ENCODE measurements at regions not wholly inside any gene's neighbourhood (a gene's known extent, or its start where the extent isn't known, plus 50 kb on each side); places are given as distances from the start of the nearest gene placed in this dataset.
"Not testable (repeated sequence)": the region's sequence is repeated elsewhere in the genome, so short reads cannot be mapped to it uniquely, and the experiment has no call there.

GRCh38 chrX:63466690-63467089 is 115.6 kb upstream of the SPIN4 start:
- no peak for DNase-seq (ENCODE audit: low spot score)

DNA sequence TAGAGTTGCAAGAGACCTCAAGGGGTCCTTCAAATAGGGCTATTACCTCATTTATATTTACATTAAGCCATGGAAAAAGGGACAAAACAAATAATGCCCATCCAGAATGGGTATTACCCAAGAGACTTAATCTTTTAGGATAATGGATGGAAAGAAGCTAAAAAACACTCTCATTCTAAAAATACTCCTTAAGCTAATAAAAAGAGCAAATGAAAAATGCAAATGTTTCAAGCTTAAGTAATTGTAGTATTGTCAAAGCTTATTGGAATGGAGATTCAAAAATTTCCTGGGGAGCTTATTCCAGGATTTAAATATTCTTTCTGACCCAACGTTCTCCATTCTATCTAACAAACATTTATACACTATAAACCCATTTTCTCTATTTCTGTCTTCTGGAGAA is 107.8 kb upstream of the SPIN4 start:
- no peak for DNase-seq (ENCODE audit: low spot score)

DNA sequence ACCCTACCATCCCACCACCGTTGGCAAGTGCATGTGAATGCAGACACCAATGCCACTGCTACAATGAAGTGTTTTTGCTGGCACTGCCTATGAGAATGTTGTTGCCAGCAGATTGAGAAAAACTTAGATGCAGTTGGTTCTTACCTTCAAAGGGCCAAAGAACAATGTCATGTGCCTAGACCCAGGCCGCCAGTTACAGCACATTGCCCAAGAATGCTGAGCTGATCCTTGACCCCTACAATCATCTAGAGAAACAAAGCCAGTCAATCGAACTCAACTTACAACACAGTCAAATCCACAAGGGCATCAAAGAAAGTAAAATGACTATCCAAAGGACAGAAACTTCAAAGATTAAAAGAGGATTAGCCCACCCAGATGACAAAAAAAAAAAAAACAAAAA is 102.4 kb upstream of the SPIN4 start:
- no peak for DNase-seq (ENCODE audit: low spot score)

- no peak for DNase-seq (ENCODE audit: low spot score)
Observed at GRCh38 chrX:63441717-63442116, 90.6 kb upstream of the SPIN4 start.

DNA sequence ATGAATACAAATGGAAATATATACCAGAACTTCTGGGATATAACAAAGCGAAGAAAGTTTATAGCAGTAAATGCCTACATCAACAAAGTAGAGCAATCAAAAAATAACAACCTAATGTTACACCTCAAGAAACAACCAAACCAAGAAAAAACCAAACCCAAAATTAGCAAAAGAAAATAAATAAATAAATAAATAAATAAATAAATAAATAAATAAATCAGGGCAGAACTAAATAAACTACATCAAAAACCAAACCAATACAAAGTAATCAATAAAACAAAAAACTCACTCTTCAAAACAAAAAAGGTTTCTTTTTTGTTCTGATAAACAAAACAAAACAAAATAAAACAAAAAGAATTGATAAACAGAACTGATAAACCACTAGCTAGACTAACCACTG is 88.4 kb upstream of the SPIN4 start:
- DNase-seq (ENCODE audit: low spot score) = no peak

DNA sequence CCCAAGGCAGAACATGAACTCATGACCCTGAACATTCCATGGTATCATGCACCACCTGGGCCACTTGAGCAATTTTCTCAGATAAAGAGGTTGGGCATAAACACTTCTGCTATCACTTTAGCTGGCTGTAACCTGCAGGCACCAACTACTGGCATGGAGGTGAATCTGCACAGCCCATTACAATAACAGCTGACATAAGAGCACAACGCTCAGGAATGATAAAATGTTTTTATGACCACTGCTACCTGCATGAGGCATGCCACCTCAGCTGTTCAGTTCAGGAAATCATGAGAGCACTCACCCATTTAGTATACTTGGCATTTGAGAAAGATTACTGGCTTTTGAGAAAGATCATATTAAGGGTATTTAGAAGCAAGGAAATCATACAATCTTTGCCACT is 85.7 kb upstream of the SPIN4 start:
- DNase-seq (ENCODE audit: low spot score) = no peak

GRCh38 chrX:63434665-63435064 is 83.5 kb upstream of the SPIN4 start:
- no peak for DNase-seq (ENCODE audit: low spot score)

DNA sequence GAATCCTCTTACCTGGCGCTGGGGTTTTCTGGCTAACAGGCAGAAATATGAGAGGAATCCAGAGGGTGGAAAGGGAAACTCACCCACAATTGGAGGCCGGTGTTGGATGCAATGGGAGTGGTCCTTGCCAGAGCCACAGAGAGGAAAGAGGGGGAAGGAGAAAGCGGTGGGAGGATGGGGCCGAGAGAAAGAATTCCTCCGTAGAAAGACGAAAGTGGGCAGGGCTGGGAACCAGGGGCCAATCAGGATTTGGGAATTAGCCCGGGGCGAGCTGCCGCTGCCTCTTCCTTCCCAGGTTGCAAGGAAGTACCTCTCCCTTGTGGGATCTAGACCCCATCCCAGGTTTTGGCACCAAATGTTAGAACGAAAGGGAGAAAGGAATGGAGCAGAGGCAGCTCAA is 83.1 kb upstream of the SPIN4 start:
- no peak for DNase-seq (ENCODE audit: low spot score)

- DNase-seq (ENCODE audit: low spot score) = no peak
Observed at GRCh38 chrX:63430026-63430425, 78.9 kb upstream of the SPIN4 start.

GRCh38 chrX:63428348-63428747 is 77.2 kb upstream of the SPIN4 start:
- no peak for DNase-seq (ENCODE audit: low spot score)

DNA sequence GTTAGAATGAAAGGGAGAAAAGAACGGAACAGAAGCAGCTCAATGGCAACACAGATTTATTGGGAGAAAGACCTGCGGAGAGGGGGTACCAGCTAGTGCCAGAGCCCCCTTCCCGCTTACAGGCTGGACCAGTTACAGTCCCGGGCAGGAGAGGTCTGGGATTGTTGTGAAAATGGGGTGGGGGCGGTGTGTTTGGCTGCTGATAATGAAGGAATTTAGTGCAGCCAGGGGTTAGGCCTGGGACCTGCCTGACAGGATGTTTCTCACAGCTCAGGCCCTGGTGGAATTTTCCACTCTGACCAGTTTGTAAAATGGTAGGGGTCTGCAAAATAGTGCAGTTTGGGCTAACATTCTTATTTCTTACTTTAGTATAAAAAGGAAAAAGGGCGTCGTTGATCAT is 75.4 kb upstream of the SPIN4 start:
- DNase-seq (ENCODE audit: low spot score) = no peak

- DNase-seq (ENCODE audit: low spot score) = no peak
Observed at GRCh38 chrX:63424063-63424462, 72.9 kb upstream of the SPIN4 start.

DNA sequence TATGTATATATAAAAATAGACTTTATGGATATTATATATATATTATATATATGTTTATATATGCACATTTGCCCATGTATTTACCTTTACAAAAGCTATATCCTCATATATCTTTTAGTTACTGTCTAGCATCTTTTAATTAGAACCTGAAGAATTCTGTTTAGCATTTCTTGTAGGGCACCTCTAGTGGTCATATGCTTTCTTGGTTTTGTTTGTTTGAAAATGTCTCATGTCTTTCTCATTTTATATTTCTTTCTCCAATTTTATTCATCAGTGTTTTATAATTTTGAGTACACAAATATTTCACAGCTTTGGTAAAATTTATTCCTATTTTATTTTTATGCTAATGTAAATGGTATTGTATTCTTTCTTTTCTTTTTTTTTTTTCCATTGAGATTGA is 70.3 kb upstream of the SPIN4 start:
- DNase-seq (ENCODE audit: low spot score) = no peak

DNA sequence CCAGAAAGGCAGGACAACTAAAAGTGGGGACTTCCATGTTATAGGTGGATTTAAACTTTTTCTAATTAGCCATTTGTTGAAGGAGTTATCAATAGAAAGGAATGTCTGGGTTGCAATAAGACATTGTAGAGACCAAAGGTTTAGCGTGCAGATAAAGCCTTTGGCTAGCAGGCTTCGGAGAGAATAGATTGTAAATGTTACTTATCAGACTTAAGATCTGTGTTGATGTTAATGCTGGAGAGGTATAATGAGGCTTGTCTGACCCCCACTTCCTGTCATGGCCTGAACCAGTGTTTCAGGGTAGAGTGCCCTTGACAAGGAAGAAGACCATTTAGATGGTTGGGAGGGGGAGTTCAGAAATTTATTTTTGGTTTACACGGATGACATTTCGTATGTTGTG is 67.1 kb upstream of the SPIN4 start:
- DNase-seq (ENCODE audit: low spot score) = no peak

GRCh38 chrX:63417649-63418048 is 66.5 kb upstream of the SPIN4 start:
- DNase-seq (ENCODE audit: low spot score) = no peak

- DNase-seq (ENCODE audit: low spot score) = not testable (repeated sequence)
Observed at GRCh38 chrX:63409934-63410333, 58.8 kb upstream of the SPIN4 start.

- no peak for DNase-seq (ENCODE audit: low spot score)
Observed at GRCh38 chrX:63408050-63408449, 56.9 kb upstream of the SPIN4 start.

DNA sequence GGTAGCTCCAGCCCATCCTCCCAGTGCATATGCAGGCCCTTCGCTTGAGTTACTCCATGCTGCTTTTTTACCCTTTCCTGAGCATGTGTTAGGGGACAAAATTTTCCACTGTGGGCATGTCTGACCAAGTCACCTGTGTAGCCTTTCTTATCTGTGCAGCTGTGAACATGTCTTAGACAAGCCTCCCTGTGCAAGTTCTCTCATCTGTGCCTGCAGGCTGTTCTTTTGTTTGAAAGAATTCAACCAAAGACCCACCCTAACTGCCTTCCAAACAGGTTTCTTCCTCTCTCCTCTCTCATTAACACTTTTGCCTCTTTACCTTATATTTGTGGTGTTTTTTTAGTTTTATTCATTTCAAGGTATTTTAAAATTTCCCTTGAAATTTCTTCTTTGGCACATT is 53.2 kb upstream of the SPIN4 start:
- no peak for DNase-seq (ENCODE audit: low spot score)

DNA sequence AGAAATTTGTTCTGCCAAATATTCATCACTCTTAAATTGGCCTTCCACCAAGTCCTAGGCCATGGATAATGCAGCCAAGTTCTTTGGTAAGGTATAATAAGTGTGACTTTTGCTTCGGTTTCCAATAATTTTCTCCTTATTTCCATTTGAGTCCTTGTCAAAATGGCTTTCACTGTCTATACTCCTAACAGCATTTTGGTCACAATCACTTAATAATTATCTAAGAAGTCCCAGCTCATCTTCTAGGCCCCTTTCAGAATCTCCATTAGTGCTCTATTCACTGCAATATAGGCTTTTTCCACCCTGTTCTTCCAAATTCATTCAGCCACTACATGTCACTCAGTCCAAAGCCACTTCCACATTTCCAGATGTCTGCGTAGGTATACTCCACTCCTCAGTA is 51.0 kb upstream of the SPIN4 start:
- DNase-seq (ENCODE audit: low spot score) = no peak
